ENCODE measurements at regions not wholly inside any gene's neighbourhood (a gene's known extent, or its start where the extent isn't known, plus 50 kb on each side); places are given as distances from the start of the nearest gene placed in this dataset.

- peaks cover 5% of the 10 kb centered on the region for H3K9me3 Mint-ChIP-seq
- H3K4me3 Mint-ChIP-seq: no peak overlapping the region
- no peaks in the 10 kb centered on the region for H3K27me3 Mint-ChIP-seq (ENCODE audit: low read depth)
- H3K27ac Mint-ChIP-seq (ENCODE audit: unreplicated experiment): peak overlapping the region; percentile 9
- peaks cover 13% of the 10 kb centered on the region for H3K4me1 Mint-ChIP-seq
- TF ChIP-seq CTCF (conservative IDR thresholded peaks at IDR 0.05): no peak
- DNase-seq (ENCODE audit: low read depth, low spot score): no peak
- peaks cover 3% of the 10 kb centered on the region for H3K36me3 Mint-ChIP-seq (ENCODE audit: low read depth)
Measured at GRCh38 chr1:81446000-81446669, 354.6 kb upstream of the ADGRL2 start.

GRCh38 chr1:81443288-81443687 is 357.4 kb upstream of the ADGRL2 start:
- no peaks in the 10 kb centered on the region for H3K27me3 Mint-ChIP-seq (ENCODE audit: low read depth)
- H3K27ac Mint-ChIP-seq (ENCODE audit: unreplicated experiment): no peak overlapping the region
- no peak overlapping the region for H3K4me3 Mint-ChIP-seq
- no peak for DNase-seq (ENCODE audit: low read depth, low spot score)
- no peak for TF ChIP-seq CTCF (conservative IDR thresholded peaks at IDR 0.05)
- peaks cover 17% of the 10 kb centered on the region for H3K4me1 Mint-ChIP-seq
- peaks cover 3% of the 10 kb centered on the region for H3K36me3 Mint-ChIP-seq (ENCODE audit: low read depth)
- peaks cover 8% of the 10 kb centered on the region for H3K9me3 Mint-ChIP-seq

GRCh38 chr1:81439046-81439823 is 361.5 kb upstream of the ADGRL2 start:
- Mint-ChIP-seq H3K36me3 (ENCODE audit: low read depth) (no peaks in the 10 kb centered on the region), H3K27ac (ENCODE audit: unreplicated experiment) (no peak overlapping the region), H3K9me3 (peaks cover 4% of the 10 kb centered on the region), H3K4me1 (peaks cover 17% of the 10 kb centered on the region), H3K27me3 (ENCODE audit: low read depth) (no peaks in the 10 kb centered on the region), H3K4me3 (no peak overlapping the region)
- no peak for TF ChIP-seq CTCF (conservative IDR thresholded peaks at IDR 0.05)
- DNase-seq (ENCODE audit: low read depth, low spot score): no peak

GRCh38 chr1:81437649-81438048 is 363.1 kb upstream of the ADGRL2 start:
- no peak overlapping the region for H3K4me3 Mint-ChIP-seq
- no peak overlapping the region for H3K27ac Mint-ChIP-seq (ENCODE audit: unreplicated experiment)
- peaks cover 4% of the 10 kb centered on the region for H3K9me3 Mint-ChIP-seq
- no peak for DNase-seq (ENCODE audit: low read depth, low spot score)
- peaks cover 32% of the 10 kb centered on the region for H3K4me1 Mint-ChIP-seq
- no peak for TF ChIP-seq CTCF (conservative IDR thresholded peaks at IDR 0.05)
- no peaks in the 10 kb centered on the region for H3K36me3 Mint-ChIP-seq (ENCODE audit: low read depth)
- H3K27me3 Mint-ChIP-seq (ENCODE audit: low read depth): no peaks in the 10 kb centered on the region

GRCh38 chr1:81437213-81437612 is 363.5 kb upstream of the ADGRL2 start:
- no peak for DNase-seq (ENCODE audit: low read depth, low spot score)
- no peak overlapping the region for H3K4me3 Mint-ChIP-seq
- peaks cover 37% of the 10 kb centered on the region for H3K4me1 Mint-ChIP-seq
- H3K27me3 Mint-ChIP-seq (ENCODE audit: low read depth): no peaks in the 10 kb centered on the region
- no peaks in the 10 kb centered on the region for H3K36me3 Mint-ChIP-seq (ENCODE audit: low read depth)
- TF ChIP-seq CTCF (conservative IDR thresholded peaks at IDR 0.05): no peak
- H3K27ac Mint-ChIP-seq (ENCODE audit: unreplicated experiment): peak overlapping the region; percentile 13
- H3K9me3 Mint-ChIP-seq: peaks cover 4% of the 10 kb centered on the region
